Activated CD8-positive, alpha-beta memory T cell treated with anti-CD3 and anti-CD28 coated beads, Interleukin-2, amount 10 ng/mL, durations not matched to agents 7 days and 5 days (primary cell): ENCODE measurements at regions not wholly inside any gene's neighbourhood (a gene's known extent, or its start where the extent isn't known, plus 50 kb on each side); places are given as distances from the start of the nearest gene placed in this dataset.
"Not testable (repeated sequence)": the region's sequence is repeated elsewhere in the genome, so short reads cannot be mapped to it uniquely, and the experiment has no call there.

ENCODE experiments used
- ATAC-seq: fragments of 150-1000 bp; cut with Tn5 transposase; one replicate; pipeline ENCODE4 v1.10.0; 2021; ENCODE audit warnings: moderate library complexity
- CTCF ChIA-PET: fragments of 350-600 bp; sonication (Branson Sonifier 250); formaldehyde crosslinking; loops from one replicate; lab custom pipeline; 2021; ENCODE audit warnings: antibody characterized with exemption; lab: Charles Lee
- DNase-seq: peaks from one replicate; pipeline ENCODE4 v3.0.0-alpha.2; 2020
- H3K27ac Mint-ChIP-seq: one replicate; pipeline ENCODE4 v1.8.0; 2021; ENCODE audit warnings: mild to moderate bottlenecking, mixed read lengths
- H3K27me3 Mint-ChIP-seq: one replicate; pipeline ENCODE4 v1.8.0; 2021; ENCODE audit warnings: mixed read lengths
- H3K36me3 Mint-ChIP-seq: one replicate; pipeline ENCODE4 v1.8.0; 2021; ENCODE audit warnings: mild to moderate bottlenecking, mixed read lengths
- H3K4me1 Mint-ChIP-seq: one replicate; pipeline ENCODE4 v1.8.0; 2021; ENCODE audit warnings: mixed read lengths
- H3K4me3 Mint-ChIP-seq: one replicate; pipeline ENCODE4 v1.8.0; 2021; ENCODE audit warnings: mild to moderate bottlenecking, moderate library complexity, mixed read lengths
- H3K9me3 Mint-ChIP-seq: one replicate; pipeline ENCODE4 v1.8.0; 2022; ENCODE audit warnings: low read depth, mixed read lengths

DNA sequence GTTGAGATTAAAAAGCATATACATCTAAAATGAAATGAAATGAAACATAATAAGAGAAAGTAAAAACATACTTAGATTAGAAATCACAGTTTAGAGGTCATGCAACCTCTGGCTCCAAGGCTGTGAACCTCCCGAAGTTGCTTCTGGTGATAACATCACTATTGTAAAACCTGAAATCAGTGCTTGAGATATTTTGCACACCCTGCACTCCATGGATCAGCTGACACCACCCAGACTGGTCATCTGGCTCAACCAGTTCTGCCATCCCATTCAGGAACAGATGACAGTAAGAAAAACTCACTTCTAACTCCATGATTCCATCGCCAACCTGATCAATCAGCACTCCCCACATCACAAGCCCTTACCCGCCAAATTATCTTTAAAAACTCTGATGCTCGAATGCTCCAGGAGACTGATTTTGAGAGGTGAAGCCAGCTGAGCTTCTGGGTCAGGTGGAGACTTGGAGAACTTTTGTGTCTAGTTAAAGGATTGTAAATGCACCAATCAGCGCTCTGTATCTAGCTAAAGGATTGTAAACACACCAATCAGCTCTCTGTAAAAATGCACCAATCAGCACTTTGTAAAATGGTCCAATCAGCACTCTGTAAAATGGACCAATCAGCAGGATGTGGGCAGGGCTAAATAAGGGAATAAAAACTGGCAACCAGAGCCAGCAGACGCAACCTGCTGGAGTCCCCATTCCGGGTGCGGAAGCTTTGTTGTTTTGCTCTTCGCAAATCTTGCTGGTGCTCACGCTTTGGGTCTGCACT lies 162.6 kb upstream of the MAGI2 start:
- DNase-seq = no peak
- Mint-ChIP-seq H3K4me3 (no peak overlapping the region), H3K4me1 (no peaks in the 10 kb centered on the region), H3K36me3 (no peaks in the 10 kb centered on the region), H3K27ac (no peak overlapping the region), H3K9me3 (peaks cover 11% of the 10 kb centered on the region), H3K27me3 (no peaks in the 10 kb centered on the region)
- ATAC-seq = no peak
- CTCF ChIA-PET = no interaction called here

DNA sequence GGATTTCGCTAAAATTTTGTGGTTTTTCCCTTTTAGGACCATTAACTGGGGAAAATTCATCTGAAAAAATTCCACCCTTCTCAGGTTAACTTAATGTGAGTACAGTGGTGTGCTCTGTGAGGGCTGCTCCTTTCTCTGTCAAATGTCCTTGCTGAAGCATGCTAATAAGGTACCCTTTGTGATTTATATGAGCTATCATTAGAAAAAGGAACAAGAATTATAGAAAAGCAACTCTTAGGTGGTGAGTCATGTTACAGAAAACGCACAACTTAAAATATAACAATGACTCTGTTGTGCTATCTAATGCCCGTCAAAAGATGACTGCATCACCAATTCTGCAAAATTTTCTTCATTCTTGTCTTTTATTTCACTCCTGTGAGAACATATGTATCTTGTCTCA lies 162.0 kb upstream of the MAGI2 start:
- no peak overlapping the region for H3K27ac Mint-ChIP-seq
- no peak for ATAC-seq
- H3K9me3 Mint-ChIP-seq = peaks cover 10% of the 10 kb centered on the region
- DNase-seq = no peak
- H3K36me3 Mint-ChIP-seq = no peaks in the 10 kb centered on the region
- no peaks in the 10 kb centered on the region for H3K4me1 Mint-ChIP-seq
- H3K4me3 Mint-ChIP-seq = no peak overlapping the region
- H3K27me3 Mint-ChIP-seq = no peaks in the 10 kb centered on the region
- CTCF ChIA-PET = no interaction called here

DNA sequence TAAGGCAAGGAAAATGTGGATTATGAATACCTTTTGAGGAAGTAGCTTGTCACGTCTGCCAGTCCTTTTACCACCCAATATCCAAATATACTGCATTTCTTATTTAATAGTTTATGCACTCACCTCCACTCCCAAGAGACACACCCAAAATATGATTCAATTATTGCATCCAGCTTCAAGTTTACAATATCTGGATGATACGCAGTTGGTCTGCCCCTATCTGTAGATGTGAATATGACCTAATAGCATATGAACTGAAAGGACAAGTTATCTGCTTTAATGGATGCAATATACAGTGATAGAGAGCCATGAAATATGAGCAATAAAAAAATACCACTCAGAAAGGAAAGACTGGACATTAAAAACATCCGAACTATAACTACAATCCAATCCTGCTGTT lies 159.4 kb upstream of the MAGI2 start:
- Mint-ChIP-seq H3K36me3 (no peaks in the 10 kb centered on the region), H3K4me3 (no peak overlapping the region), H3K27me3 (no peaks in the 10 kb centered on the region), H3K27ac (no peak overlapping the region), H3K9me3 (peaks cover 6% of the 10 kb centered on the region), H3K4me1 (no peaks in the 10 kb centered on the region)
- ATAC-seq (no peak), DNase-seq (no peak)
- CTCF ChIA-PET = no interaction called here

DNA sequence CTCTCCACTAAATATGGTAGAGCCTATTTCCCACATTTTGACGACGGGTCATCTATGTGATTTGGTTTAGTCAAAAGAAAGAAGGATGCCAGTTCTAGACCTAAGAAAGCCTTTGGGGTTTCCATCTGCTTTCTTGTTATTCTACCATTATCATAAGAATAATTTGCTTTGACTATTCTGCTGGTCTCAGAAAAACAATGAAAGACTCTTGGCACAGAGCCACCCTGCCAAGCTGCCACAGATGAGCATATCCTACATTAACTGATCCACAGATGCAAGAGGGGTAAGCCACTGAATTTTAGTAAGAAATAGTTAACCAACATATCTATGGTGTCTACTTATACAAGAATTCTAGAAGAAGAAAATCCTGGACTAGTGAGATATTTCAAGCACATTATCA lies 158.6 kb upstream of the MAGI2 start:
- Mint-ChIP-seq H3K9me3 (peaks cover 6% of the 10 kb centered on the region), H3K27ac (no peak overlapping the region), H3K27me3 (no peaks in the 10 kb centered on the region), H3K36me3 (no peaks in the 10 kb centered on the region), H3K4me3 (no peak overlapping the region), H3K4me1 (no peaks in the 10 kb centered on the region)
- no peak for ATAC-seq
- CTCF ChIA-PET = no interaction called here
- no peak for DNase-seq

- DNase-seq (no peak), ATAC-seq (no peak)
- Mint-ChIP-seq H3K27me3 (no peaks in the 10 kb centered on the region), H3K9me3 (peaks cover 2% of the 10 kb centered on the region), H3K27ac (no peak overlapping the region), H3K4me1 (no peaks in the 10 kb centered on the region), H3K36me3 (no peaks in the 10 kb centered on the region), H3K4me3 (no peak overlapping the region)
- CTCF ChIA-PET = no interaction called here
Measured at GRCh38 chr7:79610748-79611304, 157.4 kb upstream of the MAGI2 start.

DNA sequence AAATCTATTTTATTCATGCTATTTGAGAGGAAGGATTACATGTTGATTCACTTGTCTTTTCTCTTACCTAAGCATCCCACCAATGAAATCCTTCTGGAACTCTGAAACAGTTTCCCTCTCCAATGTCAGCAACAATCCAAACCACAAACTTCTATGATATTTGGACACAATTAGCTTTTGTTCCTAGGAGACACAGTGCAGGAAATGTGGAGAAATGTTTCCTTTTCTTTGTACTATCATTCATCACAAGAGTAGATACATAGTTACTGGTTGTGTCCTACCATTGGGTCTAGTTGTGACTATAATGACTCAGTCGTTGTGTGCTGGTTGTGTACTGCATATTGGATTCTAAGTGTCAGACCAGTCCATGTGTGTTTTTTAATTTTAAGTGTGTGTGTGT lies 156.8 kb upstream of the MAGI2 start:
- Mint-ChIP-seq H3K27ac (no peak overlapping the region), H3K4me3 (no peak overlapping the region), H3K4me1 (no peaks in the 10 kb centered on the region), H3K9me3 (peaks cover 2% of the 10 kb centered on the region), H3K36me3 (no peaks in the 10 kb centered on the region), H3K27me3 (no peaks in the 10 kb centered on the region)
- ATAC-seq (no peak), DNase-seq (no peak)
- CTCF ChIA-PET = no interaction called here

GRCh38 chr7:79608005-79608404 lies 154.5 kb upstream of the MAGI2 start:
- no peak for ATAC-seq
- no peaks in the 10 kb centered on the region for H3K4me1 Mint-ChIP-seq
- no peaks in the 10 kb centered on the region for H3K27me3 Mint-ChIP-seq
- no peak for DNase-seq
- CTCF ChIA-PET = no interaction called here
- H3K4me3 Mint-ChIP-seq = no peak overlapping the region
- no peak overlapping the region for H3K27ac Mint-ChIP-seq
- H3K9me3 Mint-ChIP-seq = peaks cover 4% of the 10 kb centered on the region
- H3K36me3 Mint-ChIP-seq = no peaks in the 10 kb centered on the region

GRCh38 chr7:79604841-79605240 lies 151.4 kb upstream of the MAGI2 start:
- H3K27me3 Mint-ChIP-seq = no peaks in the 10 kb centered on the region
- H3K36me3 Mint-ChIP-seq = no peaks in the 10 kb centered on the region
- peaks cover 8% of the 10 kb centered on the region for H3K9me3 Mint-ChIP-seq
- H3K4me3 Mint-ChIP-seq = no peak overlapping the region
- DNase-seq = no peak
- ATAC-seq = no peak
- CTCF ChIA-PET = no interaction called here
- H3K4me1 Mint-ChIP-seq = no peaks in the 10 kb centered on the region
- H3K27ac Mint-ChIP-seq = no peak overlapping the region

DNA sequence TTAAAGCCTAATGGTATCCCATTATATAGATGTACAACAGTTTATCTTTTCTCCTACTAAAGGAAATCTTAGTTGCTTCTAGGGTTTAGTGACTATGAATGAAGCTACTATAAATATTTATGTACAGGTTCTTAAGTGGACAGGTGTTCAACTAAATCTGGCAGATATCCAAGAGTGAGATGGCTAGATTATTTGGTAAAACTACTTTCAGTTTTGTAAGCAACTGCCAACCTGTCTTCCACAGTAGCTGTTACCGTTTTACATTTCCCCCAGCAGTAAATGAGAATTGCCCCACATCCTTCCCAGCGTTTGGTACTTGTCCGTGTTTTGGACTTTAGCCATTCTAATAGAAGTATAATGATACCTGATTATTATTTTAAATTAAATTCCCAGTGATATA lies 144.9 kb upstream of the MAGI2 start:
- ATAC-seq = no peak
- CTCF ChIA-PET = no interaction called here
- no peaks in the 10 kb centered on the region for H3K27me3 Mint-ChIP-seq
- peaks cover 5% of the 10 kb centered on the region for H3K9me3 Mint-ChIP-seq
- DNase-seq = no peak
- H3K4me1 Mint-ChIP-seq = no peaks in the 10 kb centered on the region
- H3K4me3 Mint-ChIP-seq = no peak overlapping the region
- H3K27ac Mint-ChIP-seq = no peak overlapping the region
- no peaks in the 10 kb centered on the region for H3K36me3 Mint-ChIP-seq

GRCh38 chr7:79594671-79595070 lies 141.2 kb upstream of the MAGI2 start:
- H3K36me3 Mint-ChIP-seq, ATAC-seq, CTCF ChIA-PET, DNase-seq, H3K4me1 Mint-ChIP-seq, H3K27ac Mint-ChIP-seq, H3K9me3 Mint-ChIP-seq, H3K4me3 Mint-ChIP-seq, H3K27me3 Mint-ChIP-seq: not testable (repeated sequence)

DNA sequence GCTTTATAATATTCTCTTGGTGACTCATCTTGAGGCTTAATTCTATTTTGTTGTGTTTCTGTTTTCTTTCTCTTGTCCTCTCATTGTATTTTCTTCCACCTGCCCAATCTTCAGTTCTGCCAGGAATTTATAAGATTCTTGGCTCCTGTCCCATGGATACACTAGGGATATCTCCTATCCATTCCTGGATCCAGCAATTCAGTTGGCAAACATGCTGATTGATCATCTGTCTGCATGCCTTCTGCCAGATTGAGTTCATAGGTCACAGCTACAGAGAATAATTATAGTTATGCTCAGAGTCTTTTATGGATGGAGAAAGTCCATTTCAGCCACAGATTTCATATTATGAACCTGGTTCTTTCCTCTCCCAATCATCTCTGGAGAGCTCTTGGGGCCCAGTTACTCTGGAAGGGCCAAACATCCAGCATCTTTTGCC lies 140.4 kb upstream of the MAGI2 start:
- no peak for DNase-seq
- Mint-ChIP-seq H3K4me3 (no peak overlapping the region), H3K27me3 (no peaks in the 10 kb centered on the region), H3K36me3 (no peaks in the 10 kb centered on the region), H3K9me3 (no peaks in the 10 kb centered on the region), H3K4me1 (no peaks in the 10 kb centered on the region), H3K27ac (no peak overlapping the region)
- CTCF ChIA-PET = no interaction called here
- ATAC-seq = no peak

GRCh38 chr7:79590916-79591623 lies 137.6 kb upstream of the MAGI2 start:
- no peaks in the 10 kb centered on the region for H3K36me3 Mint-ChIP-seq
- H3K27me3 Mint-ChIP-seq = no peaks in the 10 kb centered on the region
- H3K27ac Mint-ChIP-seq = no peak overlapping the region
- ATAC-seq (no peak), DNase-seq (no peak)
- no peak overlapping the region for H3K4me3 Mint-ChIP-seq
- CTCF ChIA-PET = no interaction called here
- H3K9me3 Mint-ChIP-seq = no peaks in the 10 kb centered on the region
- H3K4me1 Mint-ChIP-seq = no peaks in the 10 kb centered on the region

DNA sequence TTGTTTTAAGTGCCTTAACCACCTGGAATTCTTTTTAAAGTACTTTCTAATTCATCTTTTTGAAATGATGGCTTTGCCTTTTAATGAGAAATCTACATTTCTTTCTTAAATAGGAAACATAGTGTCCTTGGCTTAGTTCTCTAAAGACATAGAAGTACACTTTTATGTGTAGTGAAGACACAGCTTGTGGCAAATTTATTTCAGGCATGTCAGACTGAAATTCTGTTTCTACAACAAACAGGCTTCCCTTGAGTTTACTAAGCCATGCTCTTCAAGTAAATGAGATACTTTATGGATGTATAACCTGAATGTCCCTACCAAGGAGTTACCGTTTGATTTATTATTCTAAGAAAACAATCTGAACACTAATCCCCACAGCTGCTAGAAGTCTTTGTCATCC lies 136.9 kb upstream of the MAGI2 start:
- Mint-ChIP-seq H3K27ac (no peak overlapping the region), H3K9me3 (peaks cover 2% of the 10 kb centered on the region)
- CTCF ChIA-PET = no interaction called here

GRCh38 chr7:79570903-79571302 lies 117.4 kb upstream of the MAGI2 start:
- CTCF ChIA-PET = no interaction called here
- H3K9me3 Mint-ChIP-seq = peaks cover 7% of the 10 kb centered on the region
- H3K27me3 Mint-ChIP-seq = no peaks in the 10 kb centered on the region
- H3K4me1 Mint-ChIP-seq = no peaks in the 10 kb centered on the region
- ATAC-seq (no peak), DNase-seq (no peak)
- no peak overlapping the region for H3K4me3 Mint-ChIP-seq
- H3K27ac Mint-ChIP-seq = no peak overlapping the region
- no peaks in the 10 kb centered on the region for H3K36me3 Mint-ChIP-seq

More for the DNA sequence above, 136.9 kb upstream of the MAGI2 start:
- Mint-ChIP-seq H3K27me3 (no peaks in the 10 kb centered on the region), H3K4me1 (no peaks in the 10 kb centered on the region), H3K36me3 (no peaks in the 10 kb centered on the region), H3K4me3 (no peak overlapping the region)
- DNase-seq (no peak), ATAC-seq (no peak)
